GM19438 (cell line): ENCODE measurements at regions not wholly inside any gene's neighbourhood (a gene's known extent, or its start where the extent isn't known, plus 50 kb on each side); places are given as distances from the start of the nearest gene placed in this dataset.

Source experiments
- ATAC-seq: cut with Tn5 transposase; IDR thresholded peaks from one replicate; pipeline ENCODE4 v1.9.1; 2021; ENCODE audit warnings: low read depth; ENCODE audit not compliant: unreplicated experiment

DNA sequence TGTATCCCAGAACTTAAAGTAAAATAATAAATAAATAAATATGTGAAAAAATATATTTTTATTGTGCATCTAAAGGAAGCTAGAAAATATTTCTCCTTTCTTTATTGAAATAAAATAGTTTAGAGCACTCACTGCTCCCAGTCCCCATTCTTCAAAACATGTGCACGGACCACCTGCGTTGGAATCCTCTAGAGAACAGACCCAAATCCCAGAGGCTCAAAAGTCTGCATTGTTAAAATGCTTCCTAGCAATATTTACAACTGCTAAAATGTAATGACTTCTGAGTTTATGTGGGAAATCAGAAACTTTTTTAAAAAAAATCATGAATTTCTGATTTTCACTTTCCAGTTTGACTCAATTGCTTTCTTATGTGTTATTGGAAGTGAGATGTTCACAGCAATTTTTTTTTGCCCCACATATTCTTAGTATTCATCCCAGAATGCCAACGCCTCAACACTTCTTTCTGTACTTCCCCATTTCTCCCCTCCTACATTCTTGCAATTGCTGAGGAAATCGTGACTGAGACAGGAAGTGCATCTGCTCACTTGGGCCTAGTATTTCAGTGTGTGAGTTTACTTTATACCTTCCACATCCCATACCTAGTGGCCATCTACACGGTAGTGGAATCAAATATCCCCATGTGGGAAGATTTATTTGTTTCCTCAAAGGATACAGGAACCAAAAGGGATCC lies 116.0 kb upstream of the FLRT2 start:
- no peak for ATAC-seq

DNA sequence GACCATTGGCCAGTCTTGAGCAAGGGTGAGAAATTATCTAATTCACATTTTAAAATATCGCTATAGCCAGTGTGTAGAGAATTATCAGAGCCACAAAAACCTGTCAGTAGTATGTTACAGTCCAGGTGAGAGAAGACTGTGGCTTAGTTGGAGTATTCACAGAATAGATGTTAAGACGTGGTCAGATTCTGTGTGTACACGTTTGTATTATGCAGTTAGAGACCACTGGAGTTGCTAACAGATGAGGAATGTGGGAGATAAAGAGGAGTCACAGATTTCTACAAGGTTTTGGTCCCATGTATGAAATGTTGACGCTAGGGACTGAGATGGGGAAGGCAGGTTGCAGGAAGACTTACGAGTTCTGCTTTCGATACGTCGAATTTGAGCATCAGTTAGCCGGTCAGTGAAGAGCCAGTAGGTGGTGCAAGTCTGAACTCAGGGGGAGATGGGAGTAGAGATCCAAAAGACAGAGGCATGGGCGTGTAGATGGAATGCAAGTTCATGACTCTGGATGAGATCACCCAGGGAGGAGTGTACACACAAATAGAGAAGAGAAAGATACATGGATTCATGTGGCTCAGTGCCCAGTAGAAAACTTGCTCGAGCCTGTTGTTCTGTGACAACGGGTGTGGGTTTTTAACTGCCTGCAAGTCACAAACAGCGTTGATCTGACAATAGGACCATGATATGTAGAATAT lies 114.8 kb upstream of the FLRT2 start:
- ATAC-seq: no peak

DNA sequence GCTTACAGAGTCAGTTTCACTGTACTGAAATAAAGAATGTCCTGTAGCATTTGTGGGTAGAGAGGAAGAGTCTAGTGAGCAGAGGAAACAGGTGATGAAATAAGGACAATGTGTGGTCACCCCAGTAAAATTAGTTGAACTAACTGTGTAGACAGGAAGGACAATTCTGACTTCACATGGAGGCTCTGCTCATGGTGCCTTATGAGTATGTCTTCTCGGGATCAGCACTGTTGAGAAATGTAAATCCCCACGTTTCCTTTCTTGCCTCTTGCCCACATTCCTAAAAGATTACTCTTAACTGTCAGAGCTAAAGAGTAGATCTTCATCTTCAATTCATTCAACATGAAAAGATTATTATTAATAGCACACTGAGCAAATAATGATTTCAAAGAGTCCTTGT lies 113.2 kb upstream of the FLRT2 start:
- no peak for ATAC-seq

DNA sequence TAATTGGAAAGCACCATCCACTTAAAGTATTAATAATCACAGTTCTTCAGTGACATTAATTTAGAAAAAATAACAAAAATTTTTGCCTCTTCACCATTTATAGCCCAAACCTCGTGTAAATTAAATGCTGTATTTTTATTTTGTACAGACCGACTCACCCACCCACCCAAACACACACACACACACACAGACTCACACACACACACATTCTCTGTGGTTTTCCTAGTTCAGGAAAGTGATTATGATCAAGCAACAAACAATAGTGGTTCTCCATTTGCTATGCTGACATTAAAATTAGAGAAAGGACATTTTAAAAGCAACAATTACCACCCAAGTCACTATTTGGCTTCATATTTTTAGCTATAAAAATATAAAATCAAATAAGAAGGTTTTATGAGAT lies 112.5 kb upstream of the FLRT2 start:
- ATAC-seq: no peak

DNA sequence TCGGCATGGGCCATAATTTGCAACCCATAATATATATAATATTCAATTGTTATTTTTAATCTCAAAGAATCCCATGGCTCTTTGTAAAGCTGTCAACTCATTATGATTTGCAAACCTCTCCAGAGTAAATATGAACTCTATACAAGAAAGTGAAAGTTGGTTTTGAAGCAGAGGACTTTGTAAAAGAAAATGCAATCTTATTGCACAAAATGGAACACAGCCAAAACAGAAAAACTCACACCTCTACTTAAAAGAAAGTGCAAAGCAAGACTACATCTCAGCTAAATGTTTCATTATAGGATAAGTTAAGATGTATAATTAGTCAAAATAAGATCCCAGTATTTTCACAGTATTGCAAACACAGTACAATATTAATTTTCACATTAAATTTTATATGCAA lies 111.2 kb upstream of the FLRT2 start:
- no peak for ATAC-seq

DNA sequence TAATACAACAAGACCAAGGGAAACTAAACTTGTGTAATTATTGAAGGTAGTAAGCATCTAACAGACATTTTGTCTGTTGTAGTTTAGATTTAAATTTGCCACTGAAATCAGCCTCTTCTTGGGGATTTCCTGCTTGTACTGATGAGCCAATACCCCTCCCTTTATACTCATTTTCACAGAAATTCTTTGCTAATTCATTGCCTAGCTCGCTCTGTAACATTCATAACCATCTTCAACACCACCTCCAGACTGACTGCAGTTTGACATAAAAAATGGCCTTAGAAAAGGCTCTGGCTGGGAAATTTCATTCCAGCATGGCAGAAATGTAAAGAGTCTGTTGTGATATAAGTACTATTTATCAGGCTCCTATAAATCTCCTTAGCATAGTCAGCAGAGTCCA lies 109.7 kb upstream of the FLRT2 start:
- ATAC-seq: no peak

DNA sequence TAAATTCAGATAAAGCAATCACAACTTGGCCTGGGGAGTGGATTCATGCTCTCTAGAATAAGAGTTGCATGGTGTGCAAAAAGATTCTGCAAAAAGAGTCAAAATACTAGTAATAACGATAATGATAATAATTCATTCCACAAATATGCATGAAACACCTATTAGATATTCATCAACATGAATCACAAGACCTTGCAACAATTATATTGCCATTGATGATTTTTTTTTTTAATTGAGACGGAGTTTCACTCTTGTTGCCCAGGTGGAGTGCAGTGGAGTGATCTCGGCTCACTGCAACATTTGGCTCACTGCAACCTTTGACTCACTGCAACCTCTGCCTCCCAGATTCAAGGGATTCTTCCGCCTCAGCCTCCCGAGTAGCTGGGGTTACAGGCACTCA lies 109.2 kb upstream of the FLRT2 start:
- ATAC-seq: no peak

DNA sequence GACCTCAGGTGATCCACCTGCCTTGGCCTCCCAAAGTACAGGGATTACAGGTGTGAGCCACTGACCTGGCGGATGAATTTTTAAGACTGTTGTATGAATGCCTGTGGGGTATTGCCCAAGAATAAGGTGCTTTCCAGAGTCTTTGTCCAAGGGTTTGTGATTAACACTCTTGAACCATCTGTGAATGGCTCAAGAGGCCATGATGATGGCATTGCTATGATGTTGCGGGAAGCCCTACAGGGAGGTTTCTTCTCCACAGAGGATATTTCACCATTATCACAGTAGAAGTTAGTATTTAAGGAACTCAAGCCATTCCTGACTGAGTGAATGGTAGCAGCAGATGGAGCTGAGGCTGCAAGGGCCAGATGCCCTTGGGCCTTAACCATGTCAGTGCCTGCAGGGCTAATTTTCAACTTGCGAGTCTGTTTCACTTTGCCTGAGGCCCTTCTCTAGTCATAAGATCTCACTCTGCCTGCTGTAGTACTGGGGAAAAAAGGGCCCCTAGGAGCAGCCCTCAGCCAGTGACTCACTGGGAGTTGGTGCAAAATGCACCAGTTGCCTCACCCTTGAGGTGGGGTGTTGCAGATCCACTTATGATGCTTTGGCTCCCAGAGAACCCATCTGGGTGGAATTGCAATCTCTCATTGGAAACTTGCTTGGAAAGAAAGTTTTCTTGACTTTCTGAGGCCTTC lies 108.6 kb upstream of the FLRT2 start:
- ATAC-seq: no peak

DNA sequence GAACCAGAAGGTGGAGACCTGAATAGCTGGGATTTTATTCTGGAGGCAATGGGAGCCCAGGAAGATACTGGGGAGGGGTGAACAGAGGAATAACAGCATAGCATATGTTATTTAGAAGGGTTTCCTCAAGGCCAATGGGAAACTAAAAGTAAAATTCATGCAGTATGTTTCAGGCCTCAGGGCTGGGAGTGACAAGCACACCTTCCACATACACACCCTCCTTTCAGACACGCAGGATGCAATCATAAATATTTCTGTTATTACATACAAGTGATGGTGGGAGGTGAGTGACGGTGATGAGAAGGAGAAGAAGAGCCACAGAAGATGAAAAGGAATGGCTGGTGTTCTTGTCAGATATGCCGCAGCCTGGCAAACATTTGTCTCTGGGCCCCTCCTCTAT lies 106.1 kb upstream of the FLRT2 start:
- ATAC-seq: no peak

DNA sequence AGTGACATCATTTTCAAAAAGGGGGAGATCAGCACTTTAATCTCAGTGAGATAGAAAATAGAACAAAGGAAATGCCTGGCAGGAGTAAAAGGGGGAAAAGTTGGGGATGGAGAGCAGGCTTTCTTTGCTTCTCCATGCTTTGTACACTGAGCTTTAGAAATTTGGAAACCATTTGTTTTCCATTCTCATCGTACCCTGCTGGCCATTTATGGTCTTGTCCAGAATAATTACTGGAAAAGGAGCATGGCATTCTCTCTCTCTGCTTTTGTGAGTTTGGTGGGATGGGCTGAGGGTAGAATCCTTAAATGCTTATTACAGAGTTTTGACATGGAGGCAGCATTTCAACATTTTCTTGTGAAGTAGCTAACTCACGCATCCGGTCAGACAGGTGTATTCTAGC lies 104.4 kb upstream of the FLRT2 start:
- no peak for ATAC-seq

DNA sequence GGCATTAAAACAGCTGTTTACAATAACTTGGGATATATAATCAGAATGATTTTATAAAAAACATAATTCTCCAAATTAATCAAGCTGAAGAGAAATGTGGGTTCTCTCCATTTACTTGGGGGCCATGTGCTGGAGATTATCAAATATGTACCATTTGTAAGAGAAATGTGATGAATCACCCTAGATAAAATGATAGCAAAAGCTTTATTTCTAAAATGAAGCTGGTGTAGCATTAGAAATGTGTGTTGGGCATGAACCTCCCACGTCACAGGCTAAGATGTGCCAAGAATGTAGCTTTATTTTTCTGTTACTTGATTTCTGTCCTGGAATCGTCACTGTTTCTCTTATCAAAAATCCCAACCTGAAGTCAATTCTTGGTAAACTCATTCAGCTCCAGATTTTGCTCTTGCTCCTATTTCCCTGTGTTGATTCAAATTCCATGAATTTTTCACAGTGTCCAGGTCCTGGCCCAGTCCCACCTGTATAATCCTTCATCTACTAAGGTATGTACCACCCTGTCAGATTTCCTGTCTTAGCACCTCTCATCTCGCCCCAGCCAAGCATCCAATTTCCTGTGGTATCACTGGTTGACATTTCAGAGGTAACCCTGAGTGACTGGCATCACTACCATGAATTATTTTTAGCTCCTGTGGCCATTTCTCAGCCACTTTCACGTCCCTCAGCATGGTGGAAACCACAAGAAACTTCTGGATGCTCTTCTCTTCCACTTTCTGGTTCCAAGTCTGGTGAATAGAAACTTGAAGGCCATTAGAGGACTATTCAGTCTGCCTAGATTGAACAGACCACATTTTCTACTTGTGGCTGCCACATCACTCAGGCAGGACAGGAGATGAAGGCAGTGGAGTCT lies 103.6 kb upstream of the FLRT2 start:
- no peak for ATAC-seq

DNA sequence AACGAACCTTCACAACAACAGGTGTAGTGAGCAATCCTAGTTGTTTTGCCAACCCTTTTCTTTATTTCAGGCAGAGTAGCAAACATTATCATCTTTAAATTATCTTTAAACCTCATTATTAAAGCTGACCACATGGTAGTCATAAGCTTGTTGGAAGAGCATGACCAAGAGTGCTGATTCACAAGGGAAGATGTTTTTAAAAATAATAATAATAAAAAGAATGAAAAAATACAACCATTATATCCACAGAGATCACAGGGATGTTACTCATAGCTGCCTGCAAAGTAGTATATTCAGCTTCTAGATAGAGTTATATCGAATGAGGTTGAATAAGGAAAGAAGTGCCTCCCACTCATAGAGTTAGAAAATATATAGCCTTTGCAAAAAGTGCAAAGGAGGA lies 101.0 kb upstream of the FLRT2 start:
- no peak for ATAC-seq

DNA sequence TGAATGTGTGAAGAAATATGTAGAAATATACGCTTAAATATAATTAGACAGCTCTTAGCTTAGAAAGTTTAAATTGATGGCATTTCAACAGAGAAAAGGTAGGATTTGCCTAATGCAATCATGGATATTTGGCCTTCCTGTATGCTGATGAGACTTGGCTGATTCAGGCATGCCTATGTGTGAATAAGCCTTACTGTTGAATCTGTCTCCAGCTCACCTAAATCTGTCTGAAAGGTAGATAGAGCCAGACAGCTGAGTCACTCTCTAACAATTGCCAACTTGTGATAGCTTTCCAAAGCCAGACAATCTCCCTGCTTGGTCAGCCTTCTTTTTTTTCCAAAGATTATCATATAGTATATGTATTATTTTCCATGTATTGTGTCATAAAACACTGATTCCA lies 92.8 kb upstream of the FLRT2 start:
- no peak for ATAC-seq

DNA sequence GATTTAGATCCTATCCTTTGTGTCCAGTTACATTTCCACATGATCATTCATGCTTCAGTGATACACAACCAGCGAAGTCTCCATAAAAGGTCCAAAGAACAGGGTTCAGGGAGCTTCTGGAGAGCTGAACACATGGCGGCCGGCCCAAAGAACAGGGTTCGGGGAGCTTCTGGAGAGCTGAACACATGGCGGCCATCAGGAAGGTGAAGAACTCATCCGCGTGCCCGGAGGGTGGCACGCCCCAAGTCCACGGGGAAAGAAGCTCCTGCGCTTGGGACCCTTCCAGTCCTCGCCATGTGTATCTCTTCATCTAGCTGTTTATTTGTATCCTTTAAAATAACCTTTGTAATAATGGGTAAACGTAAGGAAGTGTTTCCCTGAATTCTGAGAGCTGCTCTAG lies 91.9 kb upstream of the FLRT2 start:
- ATAC-seq: no peak

DNA sequence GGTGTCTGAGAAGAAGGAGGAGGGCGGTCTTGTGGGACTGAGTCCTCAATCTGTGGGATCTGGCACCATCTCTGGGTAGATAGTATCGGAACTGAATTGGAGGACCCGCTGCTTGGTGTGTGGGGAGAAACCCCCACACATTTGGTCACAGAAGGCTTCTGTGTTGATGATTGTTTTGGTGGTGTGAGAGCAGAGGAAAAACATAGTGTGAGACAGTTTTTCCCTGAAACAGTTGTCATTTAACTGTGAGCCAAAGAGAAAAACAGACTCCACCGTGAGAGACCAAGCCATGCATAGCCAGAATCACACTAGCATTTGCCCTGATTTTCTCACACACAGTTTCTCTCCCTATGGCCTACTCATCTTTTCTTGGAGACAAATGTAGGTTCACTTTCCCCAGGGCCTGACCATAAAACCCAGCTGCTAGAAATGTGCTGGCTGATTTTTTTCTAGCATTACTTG lies 91.4 kb upstream of the FLRT2 start:
- no peak for ATAC-seq

DNA sequence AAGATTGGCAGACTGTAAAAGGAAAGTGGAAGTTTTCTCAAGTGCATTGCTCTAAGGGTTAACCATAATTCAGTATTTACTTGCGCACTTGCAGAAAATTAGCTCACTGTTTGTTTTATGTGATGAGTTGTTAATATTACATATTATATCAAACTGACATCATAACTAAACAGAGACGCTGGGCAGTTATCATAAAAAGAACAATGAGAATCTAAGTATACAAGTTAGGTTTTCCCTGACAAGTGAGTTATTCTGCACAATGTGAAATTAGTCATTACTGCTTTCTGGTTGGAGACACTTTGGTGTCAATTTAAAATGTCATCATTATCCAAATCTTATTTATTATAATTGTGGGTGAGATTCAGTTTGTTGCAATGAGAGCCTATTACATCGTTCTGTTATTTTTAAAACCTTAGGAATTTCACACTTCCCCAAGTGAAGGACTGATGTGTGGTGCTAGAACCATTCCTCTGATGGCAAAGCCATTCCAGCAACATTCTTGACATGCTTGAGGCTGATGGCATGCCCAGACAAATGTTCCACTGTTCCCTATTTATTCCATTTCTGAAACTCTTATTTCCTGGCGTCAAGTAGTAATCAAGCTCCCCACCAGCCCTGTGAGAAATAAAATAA lies 90.1 kb upstream of the FLRT2 start:
- ATAC-seq: no peak

DNA sequence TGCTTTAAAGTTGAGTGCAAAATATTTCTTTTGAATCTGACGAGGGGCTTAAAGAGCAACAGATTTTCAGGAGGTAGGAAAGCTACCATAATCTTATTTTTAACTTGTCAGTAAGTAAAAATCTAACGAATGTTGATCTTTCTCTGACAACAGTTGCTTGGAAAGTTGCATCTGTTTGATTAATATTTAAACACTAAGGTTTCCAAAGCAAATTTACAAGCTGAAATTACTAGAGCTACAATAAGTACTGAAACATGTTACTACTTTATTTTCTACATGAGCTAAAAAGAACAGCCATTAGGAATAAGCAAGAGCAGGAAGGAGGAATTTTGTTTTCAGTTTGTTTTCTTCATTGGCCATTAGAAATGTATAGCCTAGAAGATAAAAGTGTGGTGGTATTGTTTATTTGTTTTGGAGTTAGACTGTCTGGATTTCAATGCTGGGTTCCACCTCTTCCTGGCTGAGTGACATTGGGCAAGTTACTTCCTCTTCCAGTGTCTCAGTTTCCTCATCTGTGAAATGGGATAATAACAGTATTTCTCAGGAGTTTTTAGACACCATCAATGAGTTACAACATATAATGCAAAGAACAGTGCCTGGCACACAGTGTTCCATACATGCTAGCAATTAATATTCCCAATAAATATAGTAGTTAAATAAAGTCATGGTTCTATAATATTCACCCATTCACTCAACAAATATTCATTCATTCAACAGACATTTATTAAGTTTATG lies 87.9 kb upstream of the FLRT2 start:
- no peak for ATAC-seq

DNA sequence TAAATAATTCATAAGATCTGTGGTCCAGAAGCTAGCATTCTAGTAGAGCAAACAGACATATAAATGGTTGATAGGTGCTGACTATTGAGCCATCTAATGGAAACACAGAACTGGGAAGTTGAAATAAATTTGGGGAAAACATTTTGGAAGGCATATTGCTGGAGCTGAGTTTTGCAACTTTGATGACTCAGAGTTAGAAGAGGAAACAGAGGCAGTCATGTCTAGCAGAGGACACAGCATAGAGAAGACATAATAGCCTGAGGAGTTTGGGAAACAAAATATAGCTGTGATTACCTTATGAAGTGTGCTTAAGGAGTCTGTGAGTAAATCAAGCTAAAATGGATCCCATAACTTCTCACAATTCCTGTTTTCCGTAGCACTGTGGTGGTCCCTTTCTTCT lies 86.9 kb upstream of the FLRT2 start:
- no peak for ATAC-seq

DNA sequence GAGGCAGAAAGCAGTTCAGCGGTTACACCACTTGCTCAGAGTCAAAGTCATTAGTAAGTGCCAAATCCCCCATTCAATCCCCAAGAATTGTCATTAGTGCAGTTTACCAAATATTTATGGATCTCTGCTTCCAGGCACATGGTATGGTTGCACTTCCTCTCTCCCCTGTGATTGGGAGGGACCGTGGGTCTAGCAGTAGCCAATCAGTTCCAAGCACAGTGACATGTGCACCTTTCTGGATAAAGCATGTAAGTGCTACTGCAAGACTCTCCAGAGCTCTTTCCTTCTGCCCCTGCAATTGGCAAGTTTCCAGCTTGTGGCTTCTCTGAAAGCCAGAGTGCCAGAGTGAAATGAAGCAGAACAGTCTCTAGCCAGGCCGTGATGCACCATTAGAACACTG lies 85.3 kb upstream of the FLRT2 start:
- no peak for ATAC-seq
